HUES6 (cell line): ENCODE measurements at regions not wholly inside any gene's neighbourhood (a gene's known extent, or its start where the extent isn't known, plus 50 kb on each side); places are given as distances from the start of the nearest gene placed in this dataset.

Experiments used
- H3K27ac ChIP-seq: 2 replicates; pipeline ENCODE4 v1.7.0; 2013; ENCODE audit warnings: low read depth, mild to moderate bottlenecking, low read length, inconsistent platforms
- H3K27me3 ChIP-seq: 2 replicates; pipeline ENCODE4 v1.6.1; 2013; ENCODE audit warnings: low read length; ENCODE audit not compliant: control insufficient read depth, insufficient read depth
- H3K36me3 ChIP-seq: 2 replicates; pipeline ENCODE4 v1.6.1; 2013; ENCODE audit warnings: low read length; ENCODE audit not compliant: control insufficient read depth, insufficient read depth
- H3K4me1 ChIP-seq: 2 replicates; pipeline ENCODE4 v1.6.1; 2013; ENCODE audit warnings: low read length; ENCODE audit not compliant: control insufficient read depth, insufficient read depth
- H3K4me3 ChIP-seq: 2 replicates; pipeline ENCODE4 v1.5.1; 2013; ENCODE audit warnings: low read depth, low read length
- H3K9ac ChIP-seq: one replicate; pipeline ENCODE4 v1.6.1; 2013; ENCODE audit warnings: mild to moderate bottlenecking, low read length
- H3K9me3 ChIP-seq: 2 replicates; pipeline ENCODE4 v1.6.1; 2013; ENCODE audit warnings: low read depth, low read length; ENCODE audit not compliant: control insufficient read depth, insufficient read depth

DNA sequence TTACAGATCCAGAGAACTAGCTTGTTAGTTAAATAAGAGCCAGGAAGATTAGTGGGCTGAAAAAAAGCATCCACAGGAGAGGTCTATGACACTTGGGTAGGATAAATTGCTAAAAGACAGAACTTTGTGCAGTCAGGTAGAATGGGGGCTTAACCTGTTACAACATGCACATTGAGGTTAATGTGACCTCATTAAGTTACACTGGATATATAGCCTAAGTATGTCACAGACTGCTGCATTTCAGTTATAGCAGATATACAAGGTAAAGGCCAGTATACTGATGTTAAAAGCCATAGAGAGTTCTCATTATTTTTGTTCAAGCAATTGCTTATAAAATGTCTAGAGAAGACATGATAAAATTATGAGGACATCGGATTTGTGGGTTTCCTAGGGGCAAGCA is 1179.9 kb upstream of the PCDH9 start:
- no peaks in the 10 kb centered on the region for H3K4me1 ChIP-seq
- peaks cover 20% of the 10 kb centered on the region for H3K9me3 ChIP-seq
- H3K36me3 ChIP-seq, result no peaks in the 10 kb centered on the region
- H3K4me3 ChIP-seq, result no peak overlapping the region
- no peak overlapping the region for H3K9ac ChIP-seq
- H3K27me3 ChIP-seq, result no peaks in the 10 kb centered on the region
- no peak overlapping the region for H3K27ac ChIP-seq

DNA sequence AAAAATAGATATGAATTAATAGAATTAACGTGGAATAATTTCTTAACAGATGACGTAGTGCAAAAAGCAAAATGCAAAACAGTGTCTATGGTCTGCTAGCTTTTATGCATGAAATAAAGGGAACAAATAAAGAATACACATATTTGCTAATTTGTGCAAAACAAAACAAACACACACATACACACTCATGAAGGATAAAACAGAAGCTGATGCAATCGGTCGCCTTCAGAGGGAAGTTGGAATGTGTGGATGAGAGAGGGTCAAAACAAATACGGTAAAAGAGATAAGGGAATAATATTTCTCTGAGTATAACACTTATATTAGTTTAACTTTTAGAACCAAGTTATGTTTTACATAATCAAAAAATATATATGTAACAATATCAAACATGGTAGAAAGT is 1160.9 kb upstream of the PCDH9 start:
- no peaks in the 10 kb centered on the region for H3K36me3 ChIP-seq
- no peaks in the 10 kb centered on the region for H3K27me3 ChIP-seq
- H3K4me3 ChIP-seq, result no peak overlapping the region
- H3K4me1 ChIP-seq, result no peaks in the 10 kb centered on the region
- H3K9ac ChIP-seq, result no peak overlapping the region
- no peak overlapping the region for H3K27ac ChIP-seq
- H3K9me3 ChIP-seq, result no peaks in the 10 kb centered on the region

- no peaks in the 10 kb centered on the region for H3K27me3 ChIP-seq
- no peaks in the 10 kb centered on the region for H3K9me3 ChIP-seq
- H3K27ac ChIP-seq, result no peak overlapping the region
- H3K36me3 ChIP-seq, result no peaks in the 10 kb centered on the region
- H3K9ac ChIP-seq, result no peak overlapping the region
- no peaks in the 10 kb centered on the region for H3K4me1 ChIP-seq
- H3K4me3 ChIP-seq, result no peak overlapping the region
Observed at GRCh38 chr13:68386808-68387207, 1156.7 kb upstream of the PCDH9 start.

- H3K27ac ChIP-seq, result no peak overlapping the region
- H3K9ac ChIP-seq, result no peak overlapping the region
- no peaks in the 10 kb centered on the region for H3K9me3 ChIP-seq
- no peaks in the 10 kb centered on the region for H3K27me3 ChIP-seq
- no peaks in the 10 kb centered on the region for H3K4me1 ChIP-seq
- no peak overlapping the region for H3K4me3 ChIP-seq
- no peaks in the 10 kb centered on the region for H3K36me3 ChIP-seq
Observed at GRCh38 chr13:68380041-68380973, 1150.2 kb upstream of the PCDH9 start.

- Histone ChIP-seq H3K9ac (no peak overlapping the region), H3K36me3 (no peaks in the 10 kb centered on the region), H3K9me3 (no peaks in the 10 kb centered on the region), H3K27me3 (no peaks in the 10 kb centered on the region), H3K4me1 (no peaks in the 10 kb centered on the region), H3K4me3 (no peak overlapping the region), H3K27ac (no peak overlapping the region)
Observed at GRCh38 chr13:68378294-68378693, 1148.2 kb upstream of the PCDH9 start.

GRCh38 chr13:68375004-68375403 is 1144.9 kb upstream of the PCDH9 start:
- Histone ChIP-seq H3K36me3 (no peaks in the 10 kb centered on the region), H3K4me3 (no peak overlapping the region), H3K27me3 (no peaks in the 10 kb centered on the region), H3K9ac (no peak overlapping the region), H3K4me1 (no peaks in the 10 kb centered on the region), H3K27ac (no peak overlapping the region), H3K9me3 (no peaks in the 10 kb centered on the region)

GRCh38 chr13:68369739-68370138 is 1139.6 kb upstream of the PCDH9 start:
- Histone ChIP-seq H3K9ac (no peak overlapping the region), H3K36me3 (no peaks in the 10 kb centered on the region), H3K4me1 (no peaks in the 10 kb centered on the region), H3K9me3 (no peaks in the 10 kb centered on the region), H3K4me3 (no peak overlapping the region), H3K27ac (no peak overlapping the region), H3K27me3 (no peaks in the 10 kb centered on the region)

- H3K27me3 ChIP-seq, result no peaks in the 10 kb centered on the region
- no peak overlapping the region for H3K27ac ChIP-seq
- H3K4me1 ChIP-seq, result no peaks in the 10 kb centered on the region
- no peak overlapping the region for H3K9ac ChIP-seq
- H3K9me3 ChIP-seq, result no peaks in the 10 kb centered on the region
- no peaks in the 10 kb centered on the region for H3K36me3 ChIP-seq
- H3K4me3 ChIP-seq, result no peak overlapping the region
Observed at GRCh38 chr13:68368922-68369321, 1138.8 kb upstream of the PCDH9 start.

DNA sequence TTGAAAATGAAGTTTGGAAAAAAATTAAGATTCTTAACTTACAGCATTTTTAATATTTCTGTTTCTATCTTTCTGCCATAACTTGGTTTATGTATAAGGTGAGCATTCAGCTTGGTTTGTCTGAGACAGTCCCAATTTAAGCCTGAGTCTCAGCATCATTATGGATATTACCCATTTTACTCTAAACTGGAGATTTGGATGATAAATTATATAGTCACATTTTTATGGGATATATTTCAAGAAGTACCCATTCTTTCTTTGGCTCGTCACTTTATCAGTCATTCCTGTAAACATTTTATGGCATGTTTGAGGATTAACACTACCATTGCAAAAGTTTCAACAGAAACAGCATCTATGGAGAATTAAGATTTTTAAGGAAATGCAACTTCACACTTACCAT is 1129.0 kb upstream of the PCDH9 start:
- Histone ChIP-seq H3K4me1 (no peaks in the 10 kb centered on the region), H3K9me3 (no peaks in the 10 kb centered on the region), H3K4me3 (no peak overlapping the region), H3K27ac (no peak overlapping the region), H3K36me3 (no peaks in the 10 kb centered on the region), H3K27me3 (no peaks in the 10 kb centered on the region), H3K9ac (no peak overlapping the region)

- H3K4me1 ChIP-seq, result no peaks in the 10 kb centered on the region
- no peak overlapping the region for H3K4me3 ChIP-seq
- no peak overlapping the region for H3K27ac ChIP-seq
- no peak overlapping the region for H3K9ac ChIP-seq
- H3K36me3 ChIP-seq, result no peaks in the 10 kb centered on the region
- no peaks in the 10 kb centered on the region for H3K9me3 ChIP-seq
- no peaks in the 10 kb centered on the region for H3K27me3 ChIP-seq
Observed at GRCh38 chr13:68358294-68358705, 1128.2 kb upstream of the PCDH9 start.

DNA sequence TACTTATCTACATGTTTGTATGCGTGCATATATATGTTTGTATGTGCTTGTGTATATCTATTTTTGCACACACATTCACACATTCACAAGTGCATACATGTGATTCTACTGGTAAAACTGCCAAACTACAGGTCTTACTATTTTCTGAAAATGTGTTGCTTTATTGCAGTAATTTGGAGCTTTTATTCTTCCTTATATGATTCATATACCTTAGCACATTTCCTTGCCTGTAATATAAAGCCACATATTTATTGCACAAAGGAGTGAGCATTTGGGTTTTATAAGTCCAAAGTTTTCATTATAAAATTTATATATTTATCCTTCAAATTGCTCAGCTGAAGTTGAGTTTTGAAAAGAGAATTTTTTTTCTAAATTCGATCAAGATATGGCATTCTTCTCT is 1120.4 kb upstream of the PCDH9 start:
- H3K9me3 ChIP-seq, result no peaks in the 10 kb centered on the region
- H3K9ac ChIP-seq, result no peak overlapping the region
- H3K27ac ChIP-seq, result no peak overlapping the region
- H3K4me1 ChIP-seq, result no peaks in the 10 kb centered on the region
- no peak overlapping the region for H3K4me3 ChIP-seq
- no peaks in the 10 kb centered on the region for H3K36me3 ChIP-seq
- no peaks in the 10 kb centered on the region for H3K27me3 ChIP-seq
